ENCODE measurements at regions not wholly inside any gene's neighbourhood (a gene's known extent, or its start where the extent isn't known, plus 50 kb on each side); places are given as distances from the start of the nearest gene placed in this dataset.

DNA sequence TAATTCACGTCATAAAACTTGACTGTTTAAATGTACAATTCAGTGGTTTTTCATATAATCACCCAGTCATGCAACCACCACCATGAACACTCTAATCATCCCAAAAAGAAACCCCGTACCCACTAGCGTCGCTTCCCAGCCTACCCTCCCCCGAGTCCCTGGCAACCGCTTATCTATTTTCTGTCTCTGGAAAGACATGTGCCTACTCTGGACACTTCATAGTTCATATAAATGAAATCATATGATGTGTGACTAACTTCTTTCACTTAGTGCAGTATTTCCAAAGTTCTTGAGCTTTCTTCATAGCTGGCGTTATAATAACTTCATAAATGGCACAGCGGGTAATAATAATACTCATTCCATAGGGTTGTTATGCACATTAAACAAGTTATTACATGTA lies 215.2 kb downstream of the MYLK4 start:
- DNase-seq (ENCODE audit: low read depth) = no peak

DNA sequence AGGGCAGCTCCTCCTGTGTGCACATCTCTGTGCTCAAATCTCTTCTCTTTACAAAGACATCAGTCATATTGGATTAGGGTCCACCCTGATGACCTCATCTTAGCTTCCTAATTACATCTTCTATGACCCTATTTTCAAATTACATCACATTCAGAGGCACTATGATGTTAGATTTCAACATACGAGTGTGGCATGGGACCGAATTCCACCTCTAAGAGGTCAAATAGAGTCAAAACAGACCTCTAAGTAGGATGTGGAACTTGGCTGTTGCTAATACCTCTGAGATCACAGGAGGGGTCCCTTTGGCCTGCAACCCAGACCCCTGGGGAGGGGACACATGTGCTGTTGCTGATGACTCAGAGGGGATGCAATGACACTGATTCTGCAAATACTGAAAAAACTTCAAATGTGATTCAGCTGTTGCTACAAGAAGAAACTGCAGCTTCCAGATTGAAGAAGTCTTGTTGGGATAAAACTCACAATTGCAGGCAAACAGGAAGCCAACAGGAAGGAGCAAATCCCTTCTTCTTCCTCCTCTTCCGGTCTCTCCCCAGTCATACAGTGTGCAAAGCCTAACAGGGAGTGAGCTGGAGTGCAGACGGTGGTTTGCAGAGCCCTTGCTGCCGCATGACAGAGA lies 216.2 kb downstream of the MYLK4 start:
- no peak for DNase-seq (ENCODE audit: low read depth)

DNA sequence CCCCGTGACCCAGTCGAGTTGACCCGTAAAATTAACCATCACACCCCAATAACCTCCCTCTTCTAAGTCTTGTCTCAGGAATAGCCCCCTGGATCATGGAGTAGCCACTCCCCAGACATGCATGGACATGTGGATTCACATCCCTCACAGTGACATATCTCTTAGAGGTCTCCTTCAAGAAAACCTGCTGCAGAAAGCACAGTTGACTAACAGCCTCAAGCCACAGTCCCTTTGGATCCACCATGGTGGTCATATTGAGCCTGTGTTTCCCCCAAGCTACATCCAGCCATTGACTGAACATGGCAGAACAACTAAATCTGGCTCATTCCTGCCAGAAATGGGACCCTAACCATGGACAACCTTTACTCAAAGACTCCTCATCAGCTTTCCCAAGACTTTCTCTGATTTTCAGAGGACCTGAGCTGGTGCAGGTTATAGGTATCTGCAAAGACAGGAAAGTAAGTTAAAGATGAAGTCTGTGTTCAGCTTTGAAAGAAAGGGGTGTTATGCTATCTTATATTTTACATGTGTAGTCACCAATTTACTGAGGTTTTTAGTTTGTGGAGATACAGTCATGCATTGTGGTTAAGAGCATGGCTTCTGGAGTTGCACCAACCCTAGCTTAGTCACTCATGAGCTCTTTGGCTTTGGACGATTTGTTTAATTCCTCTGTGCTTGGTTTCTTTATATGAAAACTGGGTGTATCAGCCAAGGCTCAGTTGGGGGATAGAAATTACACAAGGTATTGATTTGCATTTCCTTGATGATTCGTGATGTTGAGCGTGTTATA lies 219.1 kb downstream of the MYLK4 start:
- DNase-seq (ENCODE audit: low read depth) = no peak

GRCh38 chr6:2529211-2529719 lies 221.5 kb downstream of the MYLK4 start:
- DNase-seq (ENCODE audit: low read depth) = no peak

GRCh38 chr6:2528156-2528555 lies 222.6 kb downstream of the MYLK4 start:
- no peak for DNase-seq (ENCODE audit: low read depth)

DNA sequence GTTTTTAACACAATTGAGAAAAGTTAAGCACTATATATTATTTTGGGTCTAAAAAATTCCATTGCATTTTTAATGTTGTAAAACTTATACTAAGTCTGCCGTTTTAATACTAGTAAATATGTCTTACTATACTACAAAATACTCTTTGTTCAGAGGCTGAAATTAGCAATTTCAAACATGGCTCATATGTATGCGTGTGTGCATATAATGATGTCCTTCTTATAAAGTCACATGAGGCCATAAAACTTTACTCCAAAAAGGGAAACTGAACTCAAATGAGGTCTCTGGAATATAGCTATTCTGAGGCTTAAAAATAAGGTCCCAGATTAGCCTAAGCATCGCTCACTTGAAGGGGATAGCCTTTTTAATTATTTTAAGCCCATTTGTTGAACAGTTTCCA lies 224.0 kb downstream of the MYLK4 start:
- no peak for DNase-seq (ENCODE audit: low read depth)

GRCh38 chr6:2524090-2524489 lies 226.6 kb downstream of the MYLK4 start:
- DNase-seq (ENCODE audit: low read depth) = no peak

DNA sequence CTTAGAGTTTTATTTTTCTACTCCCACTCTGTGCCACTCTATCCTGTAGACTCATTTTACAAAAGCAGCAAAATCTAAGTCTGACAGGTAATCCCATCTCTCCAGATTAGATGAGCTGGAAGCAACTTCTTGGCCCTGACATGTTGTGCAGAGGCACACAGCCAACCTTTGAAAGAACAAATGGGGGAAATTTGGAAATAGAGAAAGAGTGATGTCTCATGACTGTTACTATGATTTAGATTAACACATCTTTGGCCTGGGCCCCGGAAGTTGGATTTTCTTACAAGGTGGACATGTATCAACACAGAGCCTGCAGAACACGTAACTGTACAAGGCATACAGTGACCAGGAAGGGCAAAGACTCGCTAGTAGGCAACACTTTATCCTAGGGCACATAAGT lies 227.7 kb downstream of the MYLK4 start:
- no peak for DNase-seq (ENCODE audit: low read depth)

GRCh38 chr6:2522521-2522920 lies 228.2 kb downstream of the MYLK4 start:
- DNase-seq (ENCODE audit: low read depth) = no peak

DNA sequence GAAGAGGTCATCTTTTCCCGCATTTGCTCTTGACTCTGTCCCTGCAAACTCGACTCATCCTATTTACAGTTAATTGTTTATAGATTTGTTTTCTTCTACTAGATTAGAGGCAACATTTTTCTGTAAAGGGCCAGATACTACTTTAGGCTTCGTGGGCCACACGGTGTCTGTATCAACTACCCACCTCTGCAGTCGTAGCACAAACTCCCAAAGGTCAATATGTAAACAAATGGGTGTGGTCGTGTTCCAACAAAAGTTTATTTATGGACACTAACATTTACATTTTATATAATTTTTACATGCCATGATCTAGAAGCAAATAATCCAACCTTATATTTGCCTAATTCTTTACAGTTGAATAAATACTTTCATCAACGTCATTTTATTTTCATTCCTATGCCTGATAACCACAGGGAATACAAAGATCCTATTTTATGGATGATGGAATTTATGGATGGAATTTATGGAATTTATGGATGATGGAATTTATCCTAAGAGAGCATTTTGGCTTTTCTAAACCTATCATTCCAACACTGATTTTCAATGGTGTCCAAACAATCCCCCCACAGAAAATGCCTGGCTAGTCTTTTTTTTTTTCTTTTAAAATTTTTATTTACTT lies 232.8 kb downstream of the MYLK4 start:
- DNase-seq (ENCODE audit: low read depth) = no peak

DNA sequence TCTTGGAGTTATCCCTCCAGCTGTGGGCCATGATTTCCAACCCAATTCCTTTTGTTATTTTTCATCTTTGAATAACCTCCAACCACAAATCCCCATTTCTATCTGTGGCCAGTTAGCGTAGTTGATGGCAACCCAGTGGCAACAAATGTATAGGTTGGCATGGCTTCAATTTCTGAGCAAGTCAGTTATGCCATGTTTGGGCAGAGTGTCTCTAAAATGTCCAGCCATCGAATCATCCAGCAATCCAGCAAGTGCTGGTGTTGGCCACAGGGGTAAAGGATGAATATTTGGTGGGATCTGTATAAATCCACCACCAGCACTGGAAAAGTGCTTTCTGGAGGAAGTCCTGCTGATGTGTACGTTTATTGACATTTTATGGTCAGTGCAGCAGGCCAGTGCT lies 233.3 kb downstream of the MYLK4 start:
- no peak for DNase-seq (ENCODE audit: low read depth)

GRCh38 chr6:2516059-2516458 lies 234.7 kb downstream of the MYLK4 start:
- DNase-seq (ENCODE audit: low read depth) = no peak

DNA sequence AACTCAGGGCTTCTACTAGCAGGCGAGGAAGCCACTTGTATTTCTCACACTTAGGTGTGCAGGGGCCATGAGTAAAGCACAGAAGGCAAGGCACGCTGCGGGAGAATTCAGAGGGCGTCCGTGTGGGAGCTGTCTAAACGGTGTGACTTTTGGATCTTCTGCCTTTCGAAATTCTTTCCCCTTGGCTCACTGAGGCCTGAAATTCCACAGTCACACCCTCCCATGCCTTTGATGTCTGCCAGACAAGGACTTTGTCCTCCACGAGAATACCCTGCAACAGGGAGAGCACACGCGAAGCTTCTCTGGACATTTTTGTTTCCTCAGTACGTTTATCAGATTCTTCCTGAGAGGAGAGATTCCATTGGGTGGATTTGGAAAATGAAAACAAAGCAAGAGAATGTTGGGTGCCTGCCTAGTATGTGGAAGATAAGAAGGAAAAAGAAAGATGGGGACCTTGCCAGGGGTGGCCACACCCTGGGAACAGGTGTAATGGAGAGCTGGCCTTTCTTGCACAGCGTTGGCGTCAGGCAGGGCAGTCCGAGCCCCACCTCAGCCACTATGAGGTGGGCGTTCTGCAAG lies 235.7 kb downstream of the MYLK4 start:
- no peak for DNase-seq (ENCODE audit: low read depth)

- DNase-seq (ENCODE audit: low read depth) = no peak
These were observed 237.9 kb downstream of the MYLK4 start for GRCh38 chr6:2512802-2513201.

- DNase-seq (ENCODE audit: low read depth) = no peak
These were observed 240.4 kb downstream of the MYLK4 start for GRCh38 chr6:2510316-2510715.

DNA sequence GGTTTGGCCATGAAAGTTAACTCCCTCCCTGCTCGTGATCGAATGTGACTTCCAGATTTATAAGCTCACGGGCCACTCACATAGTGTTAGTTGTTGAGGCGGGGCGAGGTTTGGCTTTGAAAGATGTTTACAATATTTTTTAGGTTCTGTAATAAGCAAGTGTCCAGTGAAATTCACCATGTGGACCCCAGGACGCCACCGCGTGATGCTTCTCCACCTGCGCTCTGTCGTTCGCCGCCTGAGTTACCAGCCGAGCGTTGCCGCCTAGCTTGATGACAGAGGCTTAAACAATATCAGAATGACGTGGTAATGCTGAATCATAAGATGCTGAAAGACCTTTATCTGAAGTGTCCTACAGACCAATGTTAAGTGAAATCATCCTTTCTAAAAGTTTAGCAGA lies 241.0 kb downstream of the MYLK4 start:
- DNase-seq (ENCODE audit: low read depth) = no peak

- DNase-seq (ENCODE audit: low read depth) = no peak
These were observed 242.7 kb downstream of the MYLK4 start for GRCh38 chr6:2508071-2508470.

- no peak for DNase-seq (ENCODE audit: low read depth)
These were observed 243.1 kb downstream of the MYLK4 start for GRCh38 chr6:2507521-2508037.

DNA sequence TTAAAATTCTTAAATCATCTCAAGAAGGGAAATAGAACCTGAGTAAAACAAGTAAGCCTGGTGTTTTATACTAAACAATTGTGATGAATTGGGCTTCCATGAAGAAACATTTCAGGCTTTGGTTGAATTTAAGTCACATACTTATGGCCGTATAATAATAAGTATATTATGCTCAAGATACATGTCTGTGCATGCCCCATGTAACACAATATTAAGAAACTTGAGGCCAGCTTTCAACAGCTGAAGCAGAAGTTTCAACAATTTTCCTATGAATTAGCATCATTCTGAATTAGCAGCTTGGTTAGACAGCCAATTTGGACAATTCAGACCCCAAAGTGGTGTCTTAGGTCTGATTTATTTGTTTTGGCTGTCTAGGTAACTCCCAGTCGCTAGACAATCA lies 243.7 kb downstream of the MYLK4 start:
- DNase-seq (ENCODE audit: low read depth) = no peak

GRCh38 chr6:2505624-2506023 lies 245.1 kb downstream of the MYLK4 start:
- DNase-seq (ENCODE audit: low read depth) = no peak

DNA sequence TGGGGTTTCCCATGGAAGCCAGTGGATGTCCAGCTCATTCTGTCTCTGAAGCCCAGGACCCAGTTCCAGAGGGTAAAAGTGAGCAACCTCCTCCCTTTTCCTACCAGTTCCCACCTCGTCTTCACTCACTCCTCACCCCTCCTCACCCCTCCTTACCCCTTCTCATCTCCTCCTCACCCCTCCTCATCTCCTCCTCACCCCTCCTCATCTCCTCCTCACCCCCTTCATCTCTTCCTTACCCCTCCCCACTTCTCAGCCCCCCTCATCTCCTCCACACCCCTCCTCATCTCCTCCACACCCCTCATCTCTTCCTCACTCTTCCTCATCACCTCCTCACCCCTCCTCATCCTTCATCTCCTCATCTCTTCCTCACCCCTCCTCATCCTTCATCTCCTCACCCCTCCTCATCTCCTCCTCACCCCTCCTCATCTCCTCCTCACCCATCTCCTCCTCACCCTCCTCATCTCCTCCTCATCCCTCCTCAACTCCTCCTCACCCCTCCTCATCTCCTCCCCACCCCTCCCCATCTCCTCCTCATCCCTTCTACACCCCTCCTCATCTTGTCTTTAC lies 246.1 kb downstream of the MYLK4 start:
- no peak for DNase-seq (ENCODE audit: low read depth)

All from forelimb muscle (tissue), 1 donor.